GM18951 (cell line): ENCODE measurements at regions not wholly inside any gene's neighbourhood (a gene's known extent, or its start where the extent isn't known, plus 50 kb on each side); places are given as distances from the start of the nearest gene placed in this dataset.

ENCODE experiments used
- POLR2A ChIP-seq: IDR thresholded peaks from 4 replicates; pipeline ENCODE4 v1.6.1; 2011; ENCODE audit warnings: mild to moderate bottlenecking; ENCODE audit not compliant: insufficient read length, insufficient read depth; ENCODE audit errors: extremely low read depth
- in situ Hi-C: fragments of 300-500 bp; cut with MboI; formaldehyde crosslinking; loops from one replicate; pipeline ENCODE4 v1.12.0; 2022; ENCODE audit warnings: low sequenced_read_pairs, mixed read lengths, inconsistent platforms; ENCODE audit not compliant: unreplicated experiment

DNA sequence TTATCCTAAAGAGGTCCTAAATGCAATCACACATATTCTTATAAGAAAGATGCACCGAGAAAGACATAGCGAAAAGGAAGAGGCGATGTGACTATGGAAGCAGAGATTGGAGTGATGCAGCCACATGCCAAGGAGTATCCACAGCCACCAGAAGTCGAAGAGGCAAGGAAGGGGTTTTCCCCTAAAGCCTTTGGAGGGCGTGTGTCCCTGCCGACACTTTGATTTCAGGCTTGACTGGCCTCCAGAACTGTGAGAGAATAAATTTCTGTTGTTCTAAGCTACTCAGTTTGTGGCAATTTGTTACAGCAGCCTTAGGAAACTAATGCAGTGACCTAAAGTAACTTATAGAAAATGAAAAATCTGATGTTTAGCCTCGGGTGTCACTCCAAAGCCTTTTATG is 179.5 kb upstream of the CITED2 start:
- TF ChIP-seq POLR2A: no peak
- in situ Hi-C loops: no loop called here

- no peak for TF ChIP-seq POLR2A
- in situ Hi-C loops: no loop called here
These were observed 176.9 kb upstream of the CITED2 start for GRCh38 chr6:139551376-139551775.

- TF ChIP-seq POLR2A: no peak
- in situ Hi-C loops: no loop called here
These were observed 175.9 kb upstream of the CITED2 start for GRCh38 chr6:139550361-139550760.

GRCh38 chr6:139549561-139550070 is 175.2 kb upstream of the CITED2 start:
- in situ Hi-C loops: no loop called here
- TF ChIP-seq POLR2A: no peak

GRCh38 chr6:139547804-139548203 is 173.4 kb upstream of the CITED2 start:
- in situ Hi-C loops: no loop called here

DNA sequence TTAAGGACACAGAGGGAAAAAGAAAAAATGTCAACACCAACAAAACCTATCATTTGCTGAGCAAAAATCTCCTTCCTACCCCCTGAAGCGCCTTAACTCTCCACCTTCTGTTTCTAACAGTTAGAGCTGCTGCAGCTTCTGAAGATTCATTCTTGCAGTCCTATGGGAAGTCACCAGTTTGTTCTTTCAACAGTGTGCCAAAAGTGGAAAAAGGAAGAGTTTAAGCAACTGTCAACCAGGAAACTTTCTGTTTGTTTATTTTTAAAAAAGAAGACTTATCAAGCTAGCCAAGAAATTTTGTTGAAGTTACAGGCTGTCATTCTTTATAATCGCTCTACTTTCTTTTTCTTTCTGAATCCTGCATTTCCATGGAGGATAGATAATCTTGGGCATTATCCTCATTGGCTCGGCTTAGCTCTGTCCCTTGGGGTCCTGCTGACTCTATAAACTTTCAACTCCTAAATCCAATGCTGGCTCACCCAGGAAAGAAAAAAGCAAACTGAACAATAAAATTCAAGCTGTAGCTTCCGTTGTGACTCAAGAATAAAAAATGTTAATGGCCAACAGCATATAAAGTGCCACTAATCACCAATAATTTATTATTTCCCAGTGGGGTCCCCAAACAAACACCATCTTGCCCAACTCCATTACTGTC is 172.8 kb upstream of the CITED2 start:
- in situ Hi-C loops: no loop called here
- no peak for TF ChIP-seq POLR2A

More at GRCh38 chr6:139547804-139548203, 173.4 kb upstream of the CITED2 start:
- no peak for TF ChIP-seq POLR2A

DNA sequence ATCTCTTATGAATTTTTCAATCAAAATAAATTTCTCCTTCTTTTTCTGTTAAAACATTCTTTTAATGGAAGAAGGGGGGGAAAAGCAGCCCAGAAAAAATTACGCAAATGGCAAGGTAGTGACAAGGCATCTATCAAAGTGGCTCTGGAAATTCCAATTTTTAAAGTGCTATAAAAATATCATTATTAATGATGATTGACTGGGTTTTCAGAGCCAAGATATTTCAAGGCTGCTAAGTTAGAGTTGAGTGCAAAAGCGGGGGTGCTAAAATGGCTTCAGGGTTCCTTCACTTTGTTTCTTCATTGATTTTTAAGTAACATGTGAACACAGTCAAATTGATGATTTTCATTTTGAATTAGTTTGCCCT is 171.6 kb upstream of the CITED2 start:
- in situ Hi-C loops: no loop called here
- no peak for TF ChIP-seq POLR2A

- TF ChIP-seq POLR2A: no peak
These were observed 171.0 kb upstream of the CITED2 start for GRCh38 chr6:139545206-139546105.

GRCh38 chr6:139544701-139545057 is 170.2 kb upstream of the CITED2 start:
- no peak for TF ChIP-seq POLR2A
- in situ Hi-C loops: no loop called here

More at GRCh38 chr6:139545206-139546105, 171.0 kb upstream of the CITED2 start:
- in situ Hi-C loops: no loop called here

GRCh38 chr6:139542351-139542750 is 167.9 kb upstream of the CITED2 start:
- TF ChIP-seq POLR2A: no peak
- in situ Hi-C loops: no loop called here

DNA sequence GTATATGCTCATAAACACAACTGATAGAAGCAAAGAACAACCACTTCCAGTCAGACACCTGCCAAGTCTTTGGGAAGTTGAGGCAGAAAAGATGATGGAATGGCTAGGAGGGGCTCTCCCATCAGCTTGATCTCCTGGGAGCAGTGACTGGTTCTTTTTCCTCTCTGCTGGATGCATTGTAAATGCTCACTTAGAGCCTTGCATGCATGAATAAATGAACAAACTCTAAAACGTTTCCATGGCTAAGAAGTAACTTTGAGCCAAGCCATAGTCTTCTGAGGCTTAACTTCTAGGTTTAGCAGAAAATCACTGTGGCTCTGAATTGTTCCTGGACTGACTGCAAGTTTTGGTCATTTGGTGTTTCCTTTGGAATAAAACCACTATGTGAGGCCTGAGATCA is 166.4 kb upstream of the CITED2 start:
- in situ Hi-C loops: no loop called here
- TF ChIP-seq POLR2A: no peak

GRCh38 chr6:139540276-139540675 is 165.8 kb upstream of the CITED2 start:
- in situ Hi-C loops: no loop called here
- no peak for TF ChIP-seq POLR2A

GRCh38 chr6:139539852-139540251 is 165.4 kb upstream of the CITED2 start:
- in situ Hi-C loops: no loop called here
- no peak for TF ChIP-seq POLR2A

GRCh38 chr6:139538366-139538765 is 163.9 kb upstream of the CITED2 start:
- TF ChIP-seq POLR2A: no peak

More at GRCh38 chr6:139538366-139538765, 163.9 kb upstream of the CITED2 start:
- in situ Hi-C loops: no loop called here
